Spleen (tissue), 7 donors: ENCODE measurements at regions not wholly inside any gene's neighbourhood (a gene's known extent, or its start where the extent isn't known, plus 50 kb on each side); places are given as distances from the start of the nearest gene placed in this dataset.

Experiments
- CTCF ChIP-seq, 11 experiments: fragments of 200-600 bp in 7 of 11; fragments of 450-650 bp in 4 of 11; sonication (generic) in 4 of 11; IDR thresholded peaks in 8 of 11; conservative IDR thresholded peaks in 3 of 11; 1 replicate in 7 of 11; 2 replicates in 4 of 11; pipeline versions ENCODE4 v1.4.0 to v1.8.0; 2016 to 2021; ENCODE audit warnings: antibody characterized with exemption in 11 of 11, inconsistent platforms in 4 of 11, mild to moderate bottlenecking in 1 of 11
- POLR2AphosphoS5 ChIP-seq, 3 donors: sonication (generic); formaldehyde crosslinking; IDR thresholded peaks; one replicate each; pipeline ENCODE4 v1.5.1; 2017; ENCODE audit warnings: antibody characterized with exemption in 3 of 3
- donor health status: DM: no; HTN: no; CAD: no; lungs with moderate emphysema.
- donor health status: DM: no; HTN: no; CAD: no.
- donor health status: DM: no; HTN: no; CAD: no.

GRCh38 chrX:22686138-22686541 is 313.6 kb upstream of the DDX53 start:
- TF ChIP-seq CTCF (IDR thresholded peaks at IDR 0.05 in 8 of 11, conservative IDR thresholded peaks at IDR 0.05 in 3 of 11): no peak
- no peak for TF ChIP-seq POLR2AphosphoS5 (IDR thresholded peaks at IDR 0.05)
